ENCODE measurements at regions not wholly inside any gene's neighbourhood (a gene's known extent, or its start where the extent isn't known, plus 50 kb on each side); places are given as distances from the start of the nearest gene placed in this dataset.

DNA sequence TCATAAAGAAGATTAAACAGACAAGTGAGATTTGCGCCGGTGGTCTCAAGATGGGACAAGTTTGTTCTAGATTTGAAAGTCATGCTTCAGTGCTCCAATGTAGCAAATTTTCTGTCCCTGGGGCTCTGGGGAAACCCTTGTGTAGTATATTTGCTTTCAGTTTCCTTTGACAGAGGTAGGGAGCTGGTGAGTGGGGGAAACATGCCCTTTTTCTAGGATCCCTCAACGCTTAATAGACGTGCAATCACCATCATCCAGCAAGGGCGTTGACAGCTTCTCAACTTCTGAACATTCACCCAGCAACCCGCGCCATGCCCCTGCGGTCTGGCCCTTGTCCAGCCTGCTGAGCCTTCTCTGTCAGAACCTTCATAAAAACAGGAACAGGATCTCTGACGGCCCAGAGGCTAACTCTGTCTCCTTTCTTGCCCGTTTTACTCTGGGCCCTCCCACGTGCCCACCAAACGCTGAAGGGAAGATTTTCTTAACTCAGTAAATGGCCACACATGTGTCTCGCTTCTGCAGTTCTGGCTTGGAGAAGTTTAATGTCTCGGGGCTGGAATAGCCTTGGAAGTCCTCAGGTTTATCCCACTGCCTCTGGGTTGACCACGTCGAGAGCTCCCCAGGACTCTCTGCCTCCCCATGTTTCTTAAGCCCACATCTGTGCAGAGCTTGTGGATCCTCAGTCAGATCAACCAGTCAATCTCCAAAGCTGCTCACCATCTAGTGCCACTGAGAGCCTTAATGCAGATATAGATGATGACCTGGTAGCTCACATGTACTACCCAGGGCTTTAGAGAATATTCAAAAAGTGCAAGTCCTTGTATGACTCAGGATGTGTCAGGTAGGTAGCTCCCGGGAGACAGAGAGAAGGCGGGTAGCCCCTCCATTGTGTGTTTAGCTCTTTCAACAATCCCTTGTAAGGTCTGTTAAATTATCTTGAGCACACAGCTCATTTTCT is 58.1 kb upstream of the CCND2 start:
- Mint-ChIP-seq H3K27ac (ENCODE audit: unreplicated experiment) (no peak overlapping the region), H3K4me3 (ENCODE audit: unreplicated experiment) (no peak overlapping the region), H3K36me3 (ENCODE audit: low read depth, unreplicated experiment) (no peaks in the 10 kb centered on the region), H3K27me3 (ENCODE audit: unreplicated experiment) (no peaks in the 10 kb centered on the region), H3K9me3 (ENCODE audit: unreplicated experiment) (no peaks in the 10 kb centered on the region), H3K4me1 (ENCODE audit: unreplicated experiment) (no peaks in the 10 kb centered on the region)
- no peak for DNase-seq (ENCODE audit: low spot score)
- no peak for TF ChIP-seq CTCF (IDR thresholded peaks at IDR 0.05; ENCODE audit: unreplicated experiment)

DNA sequence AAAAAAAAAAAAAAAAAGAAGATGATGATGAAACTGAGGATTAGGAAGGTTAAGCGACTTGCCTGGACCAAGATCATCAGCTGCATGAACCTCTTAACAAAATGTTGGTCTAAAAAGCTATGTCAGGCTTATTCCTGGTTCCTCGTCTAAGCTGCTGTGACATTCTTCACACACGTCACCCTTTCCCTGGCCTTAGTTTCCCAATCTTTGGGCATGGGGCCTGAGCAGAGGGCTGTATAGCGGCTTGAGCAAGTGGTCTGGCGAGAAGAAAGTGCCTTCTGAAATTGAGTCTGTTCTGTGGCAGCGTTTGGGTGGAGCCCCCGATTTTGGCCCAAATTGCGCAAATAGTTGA is 58.7 kb upstream of the CCND2 start:
- Mint-ChIP-seq H3K27me3 (ENCODE audit: unreplicated experiment) (no peaks in the 10 kb centered on the region), H3K27ac (ENCODE audit: unreplicated experiment) (no peak overlapping the region), H3K4me3 (ENCODE audit: unreplicated experiment) (no peak overlapping the region), H3K4me1 (ENCODE audit: unreplicated experiment) (no peaks in the 10 kb centered on the region), H3K36me3 (ENCODE audit: low read depth, unreplicated experiment) (no peaks in the 10 kb centered on the region), H3K9me3 (ENCODE audit: unreplicated experiment) (no peaks in the 10 kb centered on the region)
- no peak for TF ChIP-seq CTCF (IDR thresholded peaks at IDR 0.05; ENCODE audit: unreplicated experiment)
- no peak for DNase-seq (ENCODE audit: low spot score)

GRCh38 chr12:4213471-4213870 is 60.1 kb upstream of the CCND2 start:
- DNase-seq (ENCODE audit: low spot score), result no peak
- Mint-ChIP-seq H3K36me3 (ENCODE audit: low read depth, unreplicated experiment) (no peaks in the 10 kb centered on the region), H3K4me1 (ENCODE audit: unreplicated experiment) (peaks cover 4% of the 10 kb centered on the region), H3K4me3 (ENCODE audit: unreplicated experiment) (no peak overlapping the region), H3K9me3 (ENCODE audit: unreplicated experiment) (no peaks in the 10 kb centered on the region), H3K27me3 (ENCODE audit: unreplicated experiment) (no peaks in the 10 kb centered on the region), H3K27ac (ENCODE audit: unreplicated experiment) (no peak overlapping the region)
- TF ChIP-seq CTCF (IDR thresholded peaks at IDR 0.05; ENCODE audit: unreplicated experiment), result no peak

DNA sequence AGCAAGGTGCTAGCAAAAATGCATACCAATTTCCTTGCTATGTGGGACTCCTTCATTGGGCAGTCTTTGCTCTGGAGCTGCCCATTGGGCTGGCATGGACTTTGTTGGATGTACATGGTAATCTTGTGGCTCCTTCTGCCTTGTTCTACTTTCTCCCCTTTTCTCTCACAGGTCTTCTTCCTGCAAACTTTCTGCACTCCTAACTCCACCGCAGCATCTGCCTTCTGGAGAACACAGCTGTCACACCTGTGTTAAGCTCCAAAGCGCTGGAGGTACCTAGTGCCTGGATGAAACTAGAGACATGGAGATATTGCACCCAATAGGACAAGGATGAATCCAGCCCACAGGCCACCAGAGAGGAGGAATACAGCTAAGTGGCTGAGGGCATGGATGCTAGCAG is 60.7 kb upstream of the CCND2 start:
- Mint-ChIP-seq H3K4me1 (ENCODE audit: unreplicated experiment) (peaks cover 4% of the 10 kb centered on the region), H3K36me3 (ENCODE audit: low read depth, unreplicated experiment) (no peaks in the 10 kb centered on the region), H3K9me3 (ENCODE audit: unreplicated experiment) (no peaks in the 10 kb centered on the region), H3K27me3 (ENCODE audit: unreplicated experiment) (no peaks in the 10 kb centered on the region), H3K4me3 (ENCODE audit: unreplicated experiment) (no peak overlapping the region), H3K27ac (ENCODE audit: unreplicated experiment) (no peak overlapping the region)
- TF ChIP-seq CTCF (IDR thresholded peaks at IDR 0.05; ENCODE audit: unreplicated experiment), result no peak
- no peak for DNase-seq (ENCODE audit: low spot score)

DNA sequence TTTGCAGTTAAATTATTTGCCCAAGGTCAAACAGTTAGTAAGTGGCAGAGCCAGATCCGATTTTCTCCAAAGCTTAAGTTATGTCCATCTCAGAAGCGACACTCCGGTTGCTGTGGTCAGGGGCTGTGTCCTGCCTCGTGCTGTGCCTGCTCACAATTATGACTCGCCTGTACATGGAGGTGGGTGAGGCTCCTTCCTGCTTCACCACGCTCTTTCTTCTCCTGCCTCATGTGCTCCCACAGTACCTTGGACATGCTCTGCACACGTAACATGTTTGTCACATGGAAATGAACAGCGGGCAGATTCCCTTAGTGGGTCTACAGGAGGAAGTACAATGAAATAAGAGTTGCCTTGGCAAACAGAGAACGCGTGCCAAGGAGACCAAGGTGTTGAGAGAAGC is 62.2 kb upstream of the CCND2 start:
- DNase-seq (ENCODE audit: low spot score), result no peak
- TF ChIP-seq CTCF (IDR thresholded peaks at IDR 0.05; ENCODE audit: unreplicated experiment), result no peak
- no peaks in the 10 kb centered on the region for H3K9me3 Mint-ChIP-seq (ENCODE audit: unreplicated experiment)
- no peaks in the 10 kb centered on the region for H3K27me3 Mint-ChIP-seq (ENCODE audit: unreplicated experiment)
- peaks cover 4% of the 10 kb centered on the region for H3K4me1 Mint-ChIP-seq (ENCODE audit: unreplicated experiment)
- no peaks in the 10 kb centered on the region for H3K36me3 Mint-ChIP-seq (ENCODE audit: low read depth, unreplicated experiment)
- no peak overlapping the region for H3K4me3 Mint-ChIP-seq (ENCODE audit: unreplicated experiment)
- H3K27ac Mint-ChIP-seq (ENCODE audit: unreplicated experiment), result no peak overlapping the region
